Mammary epithelial cell (primary cell): ENCODE measurements at regions not wholly inside any gene's neighbourhood (a gene's known extent, or its start where the extent isn't known, plus 50 kb on each side); places are given as distances from the start of the nearest gene placed in this dataset.

Experiments used
- EZH2 ChIP-seq: IDR thresholded peaks from 2 replicates; pipeline ENCODE4 v1.6.1; 2012; ENCODE audit warnings: low read length, inconsistent platforms, borderline replicate concordance
- TF ChIP-seq, protein P1 (sequence below), 2 donors: IDR thresholded peaks in 1 of 2; conservative IDR thresholded peaks in 1 of 2; 2 replicates each; pipeline ENCODE4 v1.5.1; 2011 to 2012; ENCODE audit warnings: inconsistent platforms in 2 of 2, low read length in 2 of 2, mild to moderate bottlenecking in 2 of 2, control low read depth in 1 of 2, low read depth in 1 of 2; ENCODE audit not compliant: insufficient read depth in 1 of 2; ENCODE audit errors: extremely low read depth in 1 of 2

DNA sequence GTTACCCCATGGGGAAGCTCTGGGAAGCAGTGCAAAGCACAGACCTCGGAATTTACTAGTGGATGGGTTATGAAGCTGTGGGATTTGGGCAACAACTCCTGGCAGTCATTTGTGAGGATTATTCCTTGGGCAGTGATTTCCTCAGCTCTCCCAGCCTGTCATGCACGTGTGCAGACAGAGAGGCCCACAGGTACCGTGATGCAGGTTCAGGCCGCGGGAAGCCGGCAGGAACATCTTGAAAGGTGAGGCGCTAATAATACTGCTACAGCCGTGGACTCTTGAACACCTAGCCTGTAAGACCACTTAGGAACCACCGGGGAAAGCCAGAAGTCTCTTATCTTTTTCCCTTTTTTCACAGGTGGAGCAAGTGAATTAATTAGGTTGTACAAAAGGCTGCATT is 80.2 kb upstream of the CPHXL start:
- TF ChIP-seq, protein P1, sequence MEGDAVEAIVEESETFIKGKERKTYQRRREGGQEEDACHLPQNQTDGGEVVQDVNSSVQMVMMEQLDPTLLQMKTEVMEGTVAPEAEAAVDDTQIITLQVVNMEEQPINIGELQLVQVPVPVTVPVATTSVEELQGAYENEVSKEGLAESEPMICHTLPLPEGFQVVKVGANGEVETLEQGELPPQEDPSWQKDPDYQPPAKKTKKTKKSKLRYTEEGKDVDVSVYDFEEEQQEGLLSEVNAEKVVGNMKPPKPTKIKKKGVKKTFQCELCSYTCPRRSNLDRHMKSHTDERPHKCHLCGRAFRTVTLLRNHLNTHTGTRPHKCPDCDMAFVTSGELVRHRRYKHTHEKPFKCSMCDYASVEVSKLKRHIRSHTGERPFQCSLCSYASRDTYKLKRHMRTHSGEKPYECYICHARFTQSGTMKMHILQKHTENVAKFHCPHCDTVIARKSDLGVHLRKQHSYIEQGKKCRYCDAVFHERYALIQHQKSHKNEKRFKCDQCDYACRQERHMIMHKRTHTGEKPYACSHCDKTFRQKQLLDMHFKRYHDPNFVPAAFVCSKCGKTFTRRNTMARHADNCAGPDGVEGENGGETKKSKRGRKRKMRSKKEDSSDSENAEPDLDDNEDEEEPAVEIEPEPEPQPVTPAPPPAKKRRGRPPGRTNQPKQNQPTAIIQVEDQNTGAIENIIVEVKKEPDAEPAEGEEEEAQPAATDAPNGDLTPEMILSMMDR (conservative IDR thresholded peaks at IDR 0.05 in 1 of 2, IDR thresholded peaks at IDR 0.05 in 1 of 2; ENCODE audit: extremely low read depth in 1 of 2, insufficient read depth in 1 of 2, low read depth in 1 of 2, low read length in 2 of 2) = no peak
- TF ChIP-seq EZH2 = no peak
